Adrenal gland (tissue), 5 donors: ENCODE measurements at regions not wholly inside any gene's neighbourhood (a gene's known extent, or its start where the extent isn't known, plus 50 kb on each side); places are given as distances from the start of the nearest gene placed in this dataset.
"Not testable (repeated sequence)": the region's sequence is repeated elsewhere in the genome, so short reads cannot be mapped to it uniquely, and the experiment has no call there.

ENCODE experiments used
- POLR2A ChIP-seq, 2 donors: fragments of 450-650 bp; IDR thresholded peaks; one replicate each; pipeline ENCODE4 v1.6.1; 2017; ENCODE audit warnings: antibody characterized with exemption in 2 of 2, mild to moderate bottlenecking in 2 of 2, moderate library complexity in 1 of 2
- TF ChIP-seq, protein P1 (sequence below), 6 experiments: fragments of 450-650 bp in 4 of 6; fragments of 200-600 bp in 2 of 6; sonication (generic) in 1 of 6; IDR thresholded peaks; 1 replicate in 5 of 6; 2 replicates in 1 of 6; pipeline versions ENCODE4 v1.5.1 to v1.8.0; 2016 to 2021; ENCODE audit warnings: antibody characterized with exemption in 6 of 6, mild to moderate bottlenecking in 2 of 6, moderate library complexity in 1 of 6
- donor health status: DM: no; HTN: no; CAD: no.

DNA sequence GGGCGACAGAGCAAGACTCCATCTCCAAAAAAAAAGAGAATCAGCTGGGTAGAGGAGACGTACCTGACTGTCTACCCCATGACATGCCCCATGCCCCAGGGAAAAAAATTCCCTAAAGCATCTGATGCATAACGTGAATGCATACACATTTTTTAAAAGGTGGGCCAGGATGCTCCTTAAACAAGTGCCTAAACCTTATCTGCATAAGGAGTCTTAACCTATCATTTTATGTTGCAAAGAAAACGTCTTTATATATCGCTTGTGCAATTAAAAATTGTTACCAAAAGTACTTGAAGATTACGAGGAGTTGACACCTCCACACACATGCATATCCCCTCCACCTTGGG, 95.8 kb upstream of the METTL9 start:
- TF ChIP-seq, protein P1, sequence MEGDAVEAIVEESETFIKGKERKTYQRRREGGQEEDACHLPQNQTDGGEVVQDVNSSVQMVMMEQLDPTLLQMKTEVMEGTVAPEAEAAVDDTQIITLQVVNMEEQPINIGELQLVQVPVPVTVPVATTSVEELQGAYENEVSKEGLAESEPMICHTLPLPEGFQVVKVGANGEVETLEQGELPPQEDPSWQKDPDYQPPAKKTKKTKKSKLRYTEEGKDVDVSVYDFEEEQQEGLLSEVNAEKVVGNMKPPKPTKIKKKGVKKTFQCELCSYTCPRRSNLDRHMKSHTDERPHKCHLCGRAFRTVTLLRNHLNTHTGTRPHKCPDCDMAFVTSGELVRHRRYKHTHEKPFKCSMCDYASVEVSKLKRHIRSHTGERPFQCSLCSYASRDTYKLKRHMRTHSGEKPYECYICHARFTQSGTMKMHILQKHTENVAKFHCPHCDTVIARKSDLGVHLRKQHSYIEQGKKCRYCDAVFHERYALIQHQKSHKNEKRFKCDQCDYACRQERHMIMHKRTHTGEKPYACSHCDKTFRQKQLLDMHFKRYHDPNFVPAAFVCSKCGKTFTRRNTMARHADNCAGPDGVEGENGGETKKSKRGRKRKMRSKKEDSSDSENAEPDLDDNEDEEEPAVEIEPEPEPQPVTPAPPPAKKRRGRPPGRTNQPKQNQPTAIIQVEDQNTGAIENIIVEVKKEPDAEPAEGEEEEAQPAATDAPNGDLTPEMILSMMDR (IDR thresholded peaks at IDR 0.05): not testable (repeated sequence)
- not testable (repeated sequence) for TF ChIP-seq POLR2A (IDR thresholded peaks at IDR 0.05)
